Small intestine (tissue), 7 donors: ENCODE measurements at regions not wholly inside any gene's neighbourhood (a gene's known extent, or its start where the extent isn't known, plus 50 kb on each side); places are given as distances from the start of the nearest gene placed in this dataset.

Experiments
- DNase-seq, 2 donors: peaks; one replicate each; pipeline versions ENCODE4 v3.0.0 to v3.0.0-alpha.2; 2013
- FAIRE-seq: peaks from 2 replicates; lab custom pipeline; 2012; peaks lifted over from hg19 to GRCh38; lab: Jason Lieb, UNC
- H3K27ac ChIP-seq, 3 donors: one replicate each; pipeline ENCODE4 v1.5.1; 2013; ENCODE audit warnings: low read length in 2 of 3, mild to moderate bottlenecking in 2 of 3, control low read depth in 1 of 3, inconsistent platforms in 1 of 3, low read depth in 1 of 3, moderate library complexity in 1 of 3
- H3K27me3 ChIP-seq, 3 donors: one replicate each; pipeline ENCODE4 v1.6.1; 2013; ENCODE audit warnings: low read length in 3 of 3, inconsistent platforms in 1 of 3; ENCODE audit not compliant: control insufficient read depth in 3 of 3, insufficient read depth in 3 of 3
- H3K36me3 ChIP-seq, 3 donors: one replicate each; pipeline ENCODE4 v1.6.1; 2013; ENCODE audit warnings: low read length in 3 of 3, inconsistent platforms in 1 of 3, low read depth in 1 of 3, mild to moderate bottlenecking in 1 of 3, moderate library complexity in 1 of 3; ENCODE audit not compliant: control insufficient read depth in 3 of 3, insufficient read depth in 2 of 3
- H3K4me1 ChIP-seq, 3 donors: one replicate each; pipeline ENCODE4 v1.6.1; 2013; ENCODE audit warnings: low read length in 2 of 3, inconsistent platforms in 1 of 3, low read depth in 1 of 3, mild to moderate bottlenecking in 1 of 3, moderate library complexity in 1 of 3; ENCODE audit not compliant: control insufficient read depth in 3 of 3, insufficient read depth in 2 of 3
- H3K4me3 ChIP-seq, 3 donors: one replicate each; pipeline ENCODE4 v1.5.1; 2013; ENCODE audit warnings: low read length in 3 of 3, control low read depth in 1 of 3, inconsistent platforms in 1 of 3, low read depth in 1 of 3, mild to moderate bottlenecking in 1 of 3, moderate library complexity in 1 of 3
- H3K9me3 ChIP-seq, 2 donors: one replicate each; pipeline ENCODE4 v1.6.1; 2013; ENCODE audit warnings: low read depth in 1 of 2, low read length in 1 of 2; ENCODE audit not compliant: control insufficient read depth in 2 of 2, insufficient read depth in 1 of 2
- WGBS, 3 donors: extraction: QIAGEN DNeasy Blood & Tissue Kit; methylation state at CpG; one replicate each; pipeline ENCODE4 v1.1.7; 2013; 5-methylcytosine and 5-hydroxymethylcytosine counted together
- donor health status: healthy with polysubstance abuse.
- donor health status: control.
- donor health status: control.
- donor health status: Bipolar disorder and iron deficiency.
- donor health status: healthy.

- FAIRE-seq (no peak), DNase-seq (no peak)
- Histone ChIP-seq H3K27ac (no peak overlapping the region), H3K4me3 (no peak overlapping the region), H3K4me1 (no peaks in the 10 kb centered on the region), H3K27me3 (no peaks in the 10 kb centered on the region), H3K36me3 (no peaks in the 10 kb centered on the region), H3K9me3 (no peaks in the 10 kb centered on the region)
- WGBS, 3 donors: 92 to 94% (median 93%) methylated on average over 18 of the region's 18 CpGs
Measured at GRCh38 chr10:113357681-113358300, 195.1 kb upstream of the HABP2 start.

GRCh38 chr10:113359655-113360054, 193.2 kb upstream of the HABP2 start:
- no peaks in the 10 kb centered on the region for H3K4me1 ChIP-seq
- H3K9me3 ChIP-seq: no peaks in the 10 kb centered on the region
- FAIRE-seq (no peak), DNase-seq (no peak)
- no peaks in the 10 kb centered on the region for H3K36me3 ChIP-seq
- no peaks in the 10 kb centered on the region for H3K27me3 ChIP-seq
- no peak overlapping the region for H3K4me3 ChIP-seq
- H3K27ac ChIP-seq: no peak overlapping the region

- H3K4me1 ChIP-seq: no peaks in the 10 kb centered on the region
- FAIRE-seq: no peak
- no peak for DNase-seq
- no peaks in the 10 kb centered on the region for H3K36me3 ChIP-seq
- H3K9me3 ChIP-seq: peaks cover 0 to 6% of the 10 kb centered on the region in 2 donors
- no peak overlapping the region for H3K4me3 ChIP-seq
- no peak overlapping the region for H3K27ac ChIP-seq
- 75 to 84% (median 78%) methylated on average over 4 of the region's 4 CpGs for WGBS, 3 donors
- H3K27me3 ChIP-seq: no peaks in the 10 kb centered on the region
Measured at GRCh38 chr10:113360870-113361269, 192.0 kb upstream of the HABP2 start.

- Histone ChIP-seq H3K27me3 (no peaks in the 10 kb centered on the region), H3K4me1 (no peaks in the 10 kb centered on the region), H3K36me3 (no peaks in the 10 kb centered on the region), H3K9me3 (peaks cover 0 to 6% of the 10 kb centered on the region in 2 donors), H3K4me3 (no peak overlapping the region), H3K27ac (no peak overlapping the region)
- no peak for DNase-seq
- no peak for FAIRE-seq
Measured at GRCh38 chr10:113362645-113363091, 190.2 kb upstream of the HABP2 start.

- FAIRE-seq (no peak), DNase-seq (no peak)
- WGBS, 3 donors: 88 to 94% (median 90%) methylated on average over 3 of the region's 3 CpGs
Measured at GRCh38 chr10:113364227-113364626, 188.6 kb upstream of the HABP2 start.

GRCh38 chr10:113368666-113369364, 184.0 kb upstream of the HABP2 start:
- WGBS, 3 donors: 71 to 83% (median 82%) methylated on average over 6 of the region's 6 CpGs
- Histone ChIP-seq H3K36me3 (no peaks in the 10 kb centered on the region), H3K9me3 (peaks cover 0 to 6% of the 10 kb centered on the region in 2 donors), H3K4me1 (no peaks in the 10 kb centered on the region), H3K27ac (no peak overlapping the region), H3K4me3 (no peak overlapping the region), H3K27me3 (peaks cover 0 to 4% (median 2%) of the 10 kb centered on the region in 3 donors)
- no peak for FAIRE-seq
- no peak for DNase-seq

More at GRCh38 chr10:113364227-113364626, 188.6 kb upstream of the HABP2 start:
- Histone ChIP-seq H3K27ac (no peak overlapping the region), H3K4me1 (no peaks in the 10 kb centered on the region), H3K27me3 (no peaks in the 10 kb centered on the region), H3K4me3 (no peak overlapping the region), H3K9me3 (peaks cover 0 to 6% of the 10 kb centered on the region in 2 donors), H3K36me3 (no peaks in the 10 kb centered on the region)

- WGBS, 3 donors: 53 to 63% (median 59%) methylated on average over 5 of the region's 5 CpGs
- DNase-seq (no peak), FAIRE-seq (no peak)
- Histone ChIP-seq H3K27ac (no peak overlapping the region), H3K4me1 (no peaks in the 10 kb centered on the region), H3K4me3 (no peak overlapping the region), H3K27me3 (peaks cover 0 to 4% (median 2%) of the 10 kb centered on the region in 3 donors), H3K9me3 (peaks cover 0 to 6% of the 10 kb centered on the region in 2 donors), H3K36me3 (no peaks in the 10 kb centered on the region)
Measured at GRCh38 chr10:113369365-113369694, 183.5 kb upstream of the HABP2 start.

GRCh38 chr10:113376428-113376827, 176.4 kb upstream of the HABP2 start:
- H3K4me1 ChIP-seq: peaks cover 0 to 1% (median 0%) of the 10 kb centered on the region in 3 donors
- no peak overlapping the region for H3K27ac ChIP-seq
- DNase-seq: no peak
- H3K9me3 ChIP-seq: no peaks in the 10 kb centered on the region
- H3K36me3 ChIP-seq: no peaks in the 10 kb centered on the region
- FAIRE-seq: no peak
- peaks cover 0 to 6% (median 2%) of the 10 kb centered on the region in 3 donors for H3K27me3 ChIP-seq
- H3K4me3 ChIP-seq: no peak overlapping the region
- WGBS, 3 donors: 11 to 47% (median 30%) methylated on average over 1 of the region's 1 CpG
